ENCODE measurements at regions not wholly inside any gene's neighbourhood (a gene's known extent, or its start where the extent isn't known, plus 50 kb on each side); places are given as distances from the start of the nearest gene placed in this dataset.

DNA sequence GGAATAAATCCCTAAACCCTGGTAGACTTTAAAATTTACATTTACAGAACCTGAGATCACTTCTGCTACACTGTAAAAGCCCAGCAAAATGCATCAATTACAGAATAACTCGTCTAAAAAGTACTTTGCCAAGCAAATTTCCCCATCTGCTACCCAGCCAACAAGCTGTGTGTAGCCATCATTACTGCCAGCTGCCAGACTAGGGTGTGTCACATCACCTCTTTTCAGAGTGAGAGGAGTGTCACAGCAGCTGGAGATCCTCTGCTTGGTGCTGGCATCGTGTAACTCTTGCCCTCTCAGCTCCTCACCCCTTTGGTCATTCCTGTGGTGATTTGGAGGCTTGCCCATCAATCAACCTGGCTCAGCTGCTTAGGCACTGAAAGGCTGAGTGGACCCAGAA lies 340.4 kb upstream of the MMADHC start:
- TF ChIP-seq POLR2AphosphoS5 (IDR thresholded peaks at IDR 0.05; ENCODE audit: low read depth, low read length) (no peak), TAF1 (IDR thresholded peaks at IDR 0.05; ENCODE audit: borderline replicate concordance, low read depth, low read length) (no peak), POLR2A (IDR thresholded peaks at IDR 0.05; ENCODE audit: low read depth, low read length) (no peak)
- DNase-seq (ENCODE audit: insufficient read length): no peak
- FAIRE-seq: no peak

DNA sequence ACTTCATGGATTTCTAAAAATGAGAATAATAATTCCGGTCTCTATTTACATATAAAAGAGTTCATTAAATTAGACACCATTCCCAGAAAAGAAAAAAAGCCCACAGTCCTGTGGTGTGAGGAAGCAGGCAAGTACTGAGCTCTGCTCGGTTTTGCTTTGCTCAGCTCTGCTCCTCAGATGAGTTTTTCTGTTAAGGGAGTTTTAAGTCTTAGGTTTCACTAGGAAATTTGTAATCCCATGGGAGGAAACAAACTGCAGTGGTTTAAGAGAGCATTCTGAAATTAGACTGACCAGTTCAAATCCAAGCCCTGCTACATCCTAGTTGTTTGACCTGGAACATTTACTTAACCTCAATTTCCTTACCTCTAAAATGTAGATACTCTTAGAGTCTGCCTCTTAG lies 338.6 kb upstream of the MMADHC start:
- TF ChIP-seq POLR2A (IDR thresholded peaks at IDR 0.05; ENCODE audit: low read depth, low read length): no peak
- TF ChIP-seq TAF1 (IDR thresholded peaks at IDR 0.05; ENCODE audit: borderline replicate concordance, low read depth, low read length): no peak
- TF ChIP-seq POLR2AphosphoS5 (IDR thresholded peaks at IDR 0.05; ENCODE audit: low read depth, low read length): no peak
- FAIRE-seq: no peak
- DNase-seq (ENCODE audit: insufficient read length): no peak

DNA sequence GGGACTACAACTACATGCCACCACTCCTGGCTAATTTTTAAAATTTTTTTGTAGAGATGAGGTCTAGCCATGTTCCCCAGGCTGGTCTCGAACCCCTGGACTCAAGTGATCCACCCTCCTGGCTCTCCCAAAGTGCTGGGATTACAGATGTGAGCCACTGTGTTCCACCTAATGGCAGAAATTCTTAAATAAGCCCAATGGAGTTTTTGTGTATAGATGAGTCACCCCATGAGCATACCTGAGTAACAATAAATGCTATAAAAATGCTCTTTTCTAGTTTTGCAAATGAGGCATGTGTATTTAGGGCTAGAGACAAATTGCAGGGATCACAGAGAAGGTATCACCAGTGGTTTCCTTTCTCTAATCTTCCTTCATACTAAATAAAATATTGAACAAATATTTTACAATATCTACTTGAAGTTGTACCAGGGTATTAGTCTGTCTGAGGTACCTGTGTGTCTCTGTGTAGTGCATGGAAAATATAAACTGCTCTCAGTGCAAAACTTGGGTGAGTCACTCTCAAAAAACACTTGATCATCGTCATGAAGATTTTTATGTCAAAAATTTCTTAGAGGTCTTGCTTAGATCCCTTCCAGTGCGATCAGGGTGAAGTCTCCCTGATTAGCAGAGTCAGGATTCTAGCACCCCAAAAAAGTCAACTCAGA lies 337.1 kb upstream of the MMADHC start:
- TF ChIP-seq TAF1 (IDR thresholded peaks at IDR 0.05; ENCODE audit: borderline replicate concordance, low read depth, low read length) (no peak), POLR2AphosphoS5 (IDR thresholded peaks at IDR 0.05; ENCODE audit: low read depth, low read length) (no peak), POLR2A (IDR thresholded peaks at IDR 0.05; ENCODE audit: low read depth, low read length) (no peak)

DNA sequence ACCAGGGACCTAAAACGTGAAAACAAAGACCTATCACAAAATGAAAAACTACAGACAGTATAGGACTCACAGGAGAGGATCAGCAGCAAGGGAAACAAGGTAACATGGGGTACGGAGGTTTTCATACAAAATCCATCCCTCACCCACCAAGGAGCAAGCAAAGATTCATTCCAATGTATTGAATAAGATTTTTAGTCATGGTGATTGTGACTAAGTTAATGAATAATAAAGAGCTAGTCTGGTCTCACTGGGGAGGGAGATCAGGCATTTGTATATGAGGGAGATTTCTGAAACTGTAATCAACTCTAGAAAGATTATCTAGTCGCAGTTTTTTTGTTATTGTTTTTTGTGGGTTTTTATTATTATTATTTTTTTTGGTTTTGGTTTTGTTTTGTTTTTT lies 336.5 kb upstream of the MMADHC start:
- no peak for FAIRE-seq
- no peak for DNase-seq (ENCODE audit: insufficient read length)
- TF ChIP-seq POLR2AphosphoS5 (IDR thresholded peaks at IDR 0.05; ENCODE audit: low read depth, low read length) (no peak), TAF1 (IDR thresholded peaks at IDR 0.05; ENCODE audit: borderline replicate concordance, low read depth, low read length) (no peak), POLR2A (IDR thresholded peaks at IDR 0.05; ENCODE audit: low read depth, low read length) (no peak)

More for the DNA sequence above, 337.1 kb upstream of the MMADHC start:
- FAIRE-seq (no peak), DNase-seq (ENCODE audit: insufficient read length) (no peak)

DNA sequence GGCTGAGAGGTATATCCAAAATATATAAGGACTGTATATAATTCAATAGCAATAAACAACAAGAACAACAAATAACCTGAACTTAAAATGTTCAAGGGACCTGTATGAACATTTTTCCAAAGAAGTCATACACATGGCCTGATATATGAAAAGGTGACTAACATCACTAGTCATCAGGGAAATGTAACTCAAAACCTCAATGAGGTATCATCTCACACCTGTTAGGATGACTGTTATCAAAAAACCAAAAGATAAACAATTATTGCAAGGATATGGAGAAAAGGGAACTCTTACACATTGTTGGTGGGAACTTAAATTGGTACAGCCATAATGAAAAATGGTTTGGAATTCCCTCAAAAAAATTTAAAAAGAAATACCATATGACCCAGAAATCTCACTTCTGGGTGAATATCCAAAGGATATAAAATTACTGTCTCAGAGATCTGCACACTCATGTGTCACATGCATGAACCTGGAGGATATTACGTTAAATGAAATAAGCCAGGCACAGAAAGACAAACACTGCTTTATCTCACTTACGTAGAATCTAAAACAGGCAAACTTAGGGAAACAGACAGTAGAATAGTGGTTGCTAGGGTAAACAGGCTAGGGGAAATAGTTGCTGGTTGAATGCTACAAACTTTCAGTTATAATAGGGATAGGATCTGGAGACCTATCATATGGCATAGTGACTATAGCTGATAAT lies 334.5 kb upstream of the MMADHC start:
- no peak for TF ChIP-seq POLR2AphosphoS5 (IDR thresholded peaks at IDR 0.05; ENCODE audit: low read depth, low read length)
- no peak for TF ChIP-seq TAF1 (IDR thresholded peaks at IDR 0.05; ENCODE audit: borderline replicate concordance, low read depth, low read length)
- TF ChIP-seq POLR2A (IDR thresholded peaks at IDR 0.05; ENCODE audit: low read depth, low read length): no peak
- DNase-seq (ENCODE audit: insufficient read length): no peak
- no peak for FAIRE-seq

DNA sequence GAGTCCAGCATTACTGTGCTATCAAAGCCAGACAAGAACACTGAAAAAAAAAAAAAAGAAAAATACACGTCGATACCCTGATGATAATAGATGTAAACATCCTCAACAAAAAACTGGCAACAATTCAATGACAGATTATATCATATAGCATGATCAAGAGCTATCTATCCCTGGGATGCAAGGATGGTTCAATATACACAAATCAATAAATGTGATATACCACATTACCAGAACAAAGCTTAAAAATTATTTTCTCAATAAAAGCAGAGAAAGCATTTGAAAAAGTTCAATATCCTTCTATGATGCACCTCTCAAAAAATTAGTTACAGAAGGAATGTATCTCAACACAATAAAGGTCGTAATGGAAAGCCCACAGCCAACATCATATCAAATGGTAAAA lies 332.8 kb upstream of the MMADHC start:
- DNase-seq (ENCODE audit: insufficient read length) (no peak), FAIRE-seq (no peak)
- no peak for TF ChIP-seq POLR2A (IDR thresholded peaks at IDR 0.05; ENCODE audit: low read depth, low read length)
- no peak for TF ChIP-seq TAF1 (IDR thresholded peaks at IDR 0.05; ENCODE audit: borderline replicate concordance, low read depth, low read length)
- TF ChIP-seq POLR2AphosphoS5 (IDR thresholded peaks at IDR 0.05; ENCODE audit: low read depth, low read length): no peak

DNA sequence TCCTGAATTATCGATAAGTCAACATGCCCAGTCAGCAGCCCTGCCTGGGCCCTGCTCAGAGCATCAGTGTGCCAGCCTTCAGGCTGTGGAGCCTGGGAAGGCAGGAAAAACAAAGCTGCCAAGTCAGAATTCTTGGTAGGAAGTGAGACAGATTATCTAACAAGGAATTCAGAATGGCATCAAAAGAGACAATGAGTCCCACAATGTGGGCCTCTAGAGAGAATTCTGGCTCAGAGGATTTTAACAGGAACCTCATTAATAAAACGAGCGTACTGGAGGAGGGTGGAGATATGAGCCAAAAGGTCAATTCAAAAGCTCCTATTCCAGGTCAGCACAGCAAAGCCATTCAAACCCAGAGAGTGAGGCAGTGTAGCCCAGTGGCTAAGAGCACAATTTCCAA lies 327.6 kb upstream of the MMADHC start:
- FAIRE-seq (no peak), DNase-seq (ENCODE audit: insufficient read length) (no peak)
- no peak for TF ChIP-seq POLR2A (IDR thresholded peaks at IDR 0.05; ENCODE audit: low read depth, low read length)
- TF ChIP-seq TAF1 (IDR thresholded peaks at IDR 0.05; ENCODE audit: borderline replicate concordance, low read depth, low read length): no peak
- no peak for TF ChIP-seq POLR2AphosphoS5 (IDR thresholded peaks at IDR 0.05; ENCODE audit: low read depth, low read length)

DNA sequence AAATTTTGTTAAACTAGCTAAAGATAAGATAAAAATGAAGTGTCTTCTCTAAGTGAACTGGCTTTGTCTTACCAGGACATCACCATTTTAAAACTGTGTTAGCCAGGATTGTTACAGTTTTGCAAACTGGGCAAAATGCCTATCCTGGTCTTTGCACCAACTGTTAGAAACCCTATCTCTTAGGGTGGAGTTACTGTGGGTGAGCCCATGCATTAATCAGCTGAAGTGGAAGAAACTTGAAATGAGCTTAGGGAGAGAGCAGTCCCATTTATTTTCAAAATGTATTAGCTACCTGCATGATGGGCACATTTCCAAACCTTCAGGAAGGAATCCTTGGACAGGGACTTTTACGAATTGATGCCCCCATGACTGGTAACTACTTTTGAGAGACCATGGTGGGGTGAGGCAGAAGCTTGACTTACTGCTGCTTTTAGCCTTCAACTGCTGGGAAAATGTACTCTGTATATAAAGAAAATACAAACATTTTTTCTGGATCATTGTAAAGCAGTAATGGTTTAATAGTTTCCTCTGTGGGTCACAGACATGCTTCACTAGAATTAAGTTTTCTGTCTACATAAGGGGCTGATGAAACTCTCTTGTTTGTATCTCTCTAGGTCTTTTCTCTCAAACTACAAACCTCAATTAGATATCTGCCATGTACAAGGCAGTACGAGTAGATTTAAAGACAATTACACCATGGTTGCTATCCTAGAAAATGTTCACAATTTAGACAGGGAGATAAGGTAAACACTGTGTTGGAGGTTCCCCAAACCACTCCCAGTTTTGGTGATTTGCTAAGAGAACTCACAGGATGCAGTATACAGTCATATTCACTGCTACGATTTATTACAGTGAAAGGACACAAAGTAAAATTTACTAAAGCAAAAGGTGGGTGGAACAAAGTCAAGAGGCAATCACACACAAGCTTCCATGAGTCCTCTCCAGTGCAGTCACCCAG lies 321.4 kb upstream of the MMADHC start:
- TF ChIP-seq POLR2A (IDR thresholded peaks at IDR 0.05; ENCODE audit: low read depth, low read length): no peak
- TF ChIP-seq TAF1 (IDR thresholded peaks at IDR 0.05; ENCODE audit: borderline replicate concordance, low read depth, low read length): no peak
- no peak for TF ChIP-seq POLR2AphosphoS5 (IDR thresholded peaks at IDR 0.05; ENCODE audit: low read depth, low read length)
- FAIRE-seq: no peak
- DNase-seq (ENCODE audit: insufficient read length): no peak

DNA sequence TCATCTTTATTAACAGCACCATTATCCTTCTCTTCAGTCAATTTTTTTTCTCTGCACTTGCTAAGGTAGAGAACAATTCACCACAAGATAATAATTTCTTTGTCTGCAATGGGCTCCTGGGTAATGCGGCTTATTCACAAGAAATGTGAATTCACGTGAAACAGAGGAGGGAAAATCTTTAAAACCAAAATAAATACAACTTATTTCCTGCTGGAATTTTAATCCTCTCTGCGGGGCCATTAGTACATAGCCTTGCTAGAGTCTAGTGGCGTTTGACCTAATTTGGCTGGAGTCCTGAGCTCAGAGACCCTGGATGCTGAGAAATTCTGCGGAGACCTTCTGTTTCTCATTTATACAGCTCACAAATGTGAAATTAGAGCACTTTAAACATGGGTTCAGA lies 319.3 kb upstream of the MMADHC start:
- FAIRE-seq: no peak
- DNase-seq (ENCODE audit: insufficient read length): no peak
- TF ChIP-seq POLR2A (IDR thresholded peaks at IDR 0.05; ENCODE audit: low read depth, low read length) (no peak), POLR2AphosphoS5 (IDR thresholded peaks at IDR 0.05; ENCODE audit: low read depth, low read length) (no peak), TAF1 (IDR thresholded peaks at IDR 0.05; ENCODE audit: borderline replicate concordance, low read depth, low read length) (no peak)

DNA sequence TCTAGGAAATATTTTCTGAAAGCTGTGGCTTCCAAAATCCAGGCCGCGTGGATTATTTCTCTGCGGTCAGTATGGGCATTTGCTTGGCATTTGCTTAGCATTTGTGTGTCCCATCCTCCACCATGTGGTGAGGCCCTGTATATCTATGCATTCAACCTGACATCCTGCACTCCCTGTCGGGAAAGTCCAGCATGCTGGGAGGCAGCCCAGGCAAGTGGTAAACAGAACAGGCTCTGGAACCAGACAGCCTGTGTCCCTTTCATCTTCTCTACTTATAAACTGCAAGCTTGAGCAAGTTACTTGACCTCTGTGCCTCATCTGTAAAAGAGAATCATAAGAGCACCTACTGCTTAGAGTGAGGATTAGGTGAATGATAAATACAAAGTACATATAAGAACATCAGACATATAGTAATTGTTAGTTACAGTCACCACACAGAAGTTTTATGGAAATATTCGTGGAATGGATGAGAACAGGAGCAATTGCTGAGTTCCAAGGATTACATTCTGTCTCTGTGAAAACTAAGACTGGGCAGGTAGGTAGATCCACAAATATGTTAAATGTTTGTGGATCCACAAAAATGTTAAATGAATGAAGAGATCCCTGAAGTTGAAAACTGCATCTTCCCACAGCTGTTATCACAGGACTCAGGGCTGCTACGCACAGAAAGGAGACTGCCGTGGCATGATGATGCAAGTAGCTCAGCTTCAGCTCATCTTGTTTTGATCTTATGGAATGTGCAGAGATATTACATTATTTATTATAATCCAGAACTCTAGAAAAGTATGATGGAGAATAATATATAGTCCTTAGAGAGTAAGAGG lies 317.0 kb upstream of the MMADHC start:
- FAIRE-seq (no peak), DNase-seq (ENCODE audit: insufficient read length) (no peak)
- TF ChIP-seq POLR2A (IDR thresholded peaks at IDR 0.05; ENCODE audit: low read depth, low read length) (no peak), TAF1 (IDR thresholded peaks at IDR 0.05; ENCODE audit: borderline replicate concordance, low read depth, low read length) (no peak)

DNA sequence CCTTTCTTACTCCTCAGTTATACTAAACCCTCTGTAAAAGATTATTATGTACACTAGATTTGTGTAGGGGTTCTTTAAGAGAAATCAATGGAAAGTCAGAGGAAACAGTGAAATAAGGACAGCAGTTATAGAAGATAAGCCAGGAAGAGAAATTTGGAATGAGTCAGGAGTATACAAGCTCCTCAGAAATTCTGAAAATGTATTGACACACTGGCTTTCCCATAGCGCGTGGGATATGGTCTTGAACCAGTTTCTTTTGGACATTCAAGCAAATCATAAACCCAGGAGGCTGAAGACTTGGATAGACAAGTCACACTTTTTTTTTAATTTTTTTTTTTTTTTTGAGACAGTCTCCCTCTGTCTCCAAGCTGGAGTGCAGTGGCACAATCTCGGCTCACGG lies 316.1 kb upstream of the MMADHC start:
- DNase-seq (ENCODE audit: insufficient read length) (no peak), FAIRE-seq (no peak)
- TF ChIP-seq POLR2AphosphoS5 (IDR thresholded peaks at IDR 0.05; ENCODE audit: low read depth, low read length): no peak
- no peak for TF ChIP-seq TAF1 (IDR thresholded peaks at IDR 0.05; ENCODE audit: borderline replicate concordance, low read depth, low read length)
- no peak for TF ChIP-seq POLR2A (IDR thresholded peaks at IDR 0.05; ENCODE audit: low read depth, low read length)
